Body of pancreas (tissue), 4 donors: ENCODE measurements at regions not wholly inside any gene's neighbourhood (a gene's known extent, or its start where the extent isn't known, plus 50 kb on each side); places are given as distances from the start of the nearest gene placed in this dataset.

Source experiments
- POLR2A ChIP-seq, 3 donors: fragments of 450-650 bp; IDR thresholded peaks; one replicate each; pipeline ENCODE4 v1.6.1; 2016; ENCODE audit warnings: antibody characterized with exemption in 3 of 3, mild to moderate bottlenecking in 2 of 3
- TF ChIP-seq, protein P1 (sequence below), 7 experiments: fragments of 450-650 bp in 4 of 7; fragments of 200-600 bp in 3 of 7; sonication (generic) in 3 of 7; IDR thresholded peaks; one replicate each; pipeline ENCODE4 v1.5.1; 2016 to 2019; ENCODE audit warnings: antibody characterized with exemption in 7 of 7

DNA sequence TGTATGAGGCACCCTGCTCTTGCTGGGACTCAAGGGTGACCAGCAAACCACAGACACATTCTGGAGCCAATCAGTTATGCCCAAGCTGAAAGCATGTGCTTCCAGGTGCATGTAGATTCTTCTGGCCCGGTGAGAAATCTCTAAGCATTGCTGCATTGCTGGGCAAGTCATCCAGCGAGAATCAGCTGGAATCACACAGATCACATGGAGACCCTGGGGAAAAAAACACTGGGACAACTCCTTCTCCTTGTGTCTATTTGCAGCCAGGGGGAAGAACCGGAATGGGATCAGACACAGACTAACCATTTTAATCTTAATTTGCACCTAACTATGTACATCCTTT lies 119.7 kb upstream of the KLF7 start:
- TF ChIP-seq, protein P1, sequence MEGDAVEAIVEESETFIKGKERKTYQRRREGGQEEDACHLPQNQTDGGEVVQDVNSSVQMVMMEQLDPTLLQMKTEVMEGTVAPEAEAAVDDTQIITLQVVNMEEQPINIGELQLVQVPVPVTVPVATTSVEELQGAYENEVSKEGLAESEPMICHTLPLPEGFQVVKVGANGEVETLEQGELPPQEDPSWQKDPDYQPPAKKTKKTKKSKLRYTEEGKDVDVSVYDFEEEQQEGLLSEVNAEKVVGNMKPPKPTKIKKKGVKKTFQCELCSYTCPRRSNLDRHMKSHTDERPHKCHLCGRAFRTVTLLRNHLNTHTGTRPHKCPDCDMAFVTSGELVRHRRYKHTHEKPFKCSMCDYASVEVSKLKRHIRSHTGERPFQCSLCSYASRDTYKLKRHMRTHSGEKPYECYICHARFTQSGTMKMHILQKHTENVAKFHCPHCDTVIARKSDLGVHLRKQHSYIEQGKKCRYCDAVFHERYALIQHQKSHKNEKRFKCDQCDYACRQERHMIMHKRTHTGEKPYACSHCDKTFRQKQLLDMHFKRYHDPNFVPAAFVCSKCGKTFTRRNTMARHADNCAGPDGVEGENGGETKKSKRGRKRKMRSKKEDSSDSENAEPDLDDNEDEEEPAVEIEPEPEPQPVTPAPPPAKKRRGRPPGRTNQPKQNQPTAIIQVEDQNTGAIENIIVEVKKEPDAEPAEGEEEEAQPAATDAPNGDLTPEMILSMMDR (IDR thresholded peaks at IDR 0.05) = no peak
- TF ChIP-seq POLR2A (IDR thresholded peaks at IDR 0.05) = no peak
